ENCODE measurements at regions not wholly inside any gene's neighbourhood (a gene's known extent, or its start where the extent isn't known, plus 50 kb on each side); places are given as distances from the start of the nearest gene placed in this dataset.
"Not testable (repeated sequence)": the region's sequence is repeated elsewhere in the genome, so short reads cannot be mapped to it uniquely, and the experiment has no call there.

DNA sequence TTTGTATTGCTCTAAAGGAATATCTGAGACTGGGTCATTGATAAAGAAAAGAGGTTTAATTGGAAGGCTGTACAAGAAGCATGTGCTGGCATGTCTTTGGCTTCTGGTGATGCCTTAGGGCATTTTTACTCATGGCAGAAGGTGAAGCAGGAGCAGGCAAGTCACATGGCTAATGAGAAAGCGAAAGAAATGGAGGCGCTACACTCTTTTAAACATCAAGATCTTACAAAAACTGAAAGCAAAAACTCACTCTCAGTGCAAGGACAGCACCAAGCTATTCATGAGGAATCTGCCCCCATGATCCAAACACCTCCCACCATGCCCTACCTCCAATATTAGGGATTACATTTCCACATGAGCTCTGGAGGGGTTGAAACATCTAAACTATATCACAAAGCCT is 1458.8 kb upstream of the ACO1 start:
- H3K9me3 Mint-ChIP-seq: no peaks in the 10 kb centered on the region
- H3K4me1 Mint-ChIP-seq: no peaks in the 10 kb centered on the region
- no peak overlapping the region for H3K27ac Mint-ChIP-seq
- CTCF ChIA-PET: no interaction called here
- H3K27me3 Mint-ChIP-seq: no peaks in the 10 kb centered on the region
- no peaks in the 10 kb centered on the region for H3K36me3 Mint-ChIP-seq
- no peak for DNase-seq
- no peak overlapping the region for H3K4me3 Mint-ChIP-seq

DNA sequence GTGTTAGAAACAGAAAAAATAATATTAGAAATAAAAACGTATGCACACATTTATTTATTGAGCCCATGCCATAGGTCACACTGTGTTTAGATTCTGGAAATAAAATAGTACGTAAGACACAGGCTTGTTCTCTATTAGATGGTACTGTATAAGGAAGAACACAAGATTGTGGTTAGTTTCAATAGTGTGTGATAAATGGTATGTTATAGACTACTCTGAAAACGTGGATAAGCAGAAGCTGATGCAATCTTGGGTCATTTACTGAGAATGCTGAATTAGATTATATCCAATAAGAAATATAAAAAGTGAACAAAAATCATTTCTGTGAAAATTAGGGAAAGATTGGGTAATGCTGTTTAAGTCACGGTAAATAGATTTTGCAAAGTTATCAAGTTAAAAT is 1456.4 kb upstream of the ACO1 start:
- DNase-seq: no peak
- no peak overlapping the region for H3K27ac Mint-ChIP-seq

GRCh38 chr9:30932226-30932625 is 1452.2 kb upstream of the ACO1 start:
- Mint-ChIP-seq H3K27ac (no peak overlapping the region), H3K4me3 (no peak overlapping the region), H3K27me3 (no peaks in the 10 kb centered on the region), H3K36me3 (no peaks in the 10 kb centered on the region), H3K9me3 (no peaks in the 10 kb centered on the region), H3K4me1 (no peaks in the 10 kb centered on the region)
- DNase-seq: no peak
- CTCF ChIA-PET: no interaction called here

More for the DNA sequence above, 1456.4 kb upstream of the ACO1 start:
- Mint-ChIP-seq H3K4me1 (no peaks in the 10 kb centered on the region), H3K9me3 (no peaks in the 10 kb centered on the region), H3K4me3 (no peak overlapping the region), H3K27me3 (no peaks in the 10 kb centered on the region), H3K36me3 (no peaks in the 10 kb centered on the region)
- CTCF ChIA-PET: no interaction called here

DNA sequence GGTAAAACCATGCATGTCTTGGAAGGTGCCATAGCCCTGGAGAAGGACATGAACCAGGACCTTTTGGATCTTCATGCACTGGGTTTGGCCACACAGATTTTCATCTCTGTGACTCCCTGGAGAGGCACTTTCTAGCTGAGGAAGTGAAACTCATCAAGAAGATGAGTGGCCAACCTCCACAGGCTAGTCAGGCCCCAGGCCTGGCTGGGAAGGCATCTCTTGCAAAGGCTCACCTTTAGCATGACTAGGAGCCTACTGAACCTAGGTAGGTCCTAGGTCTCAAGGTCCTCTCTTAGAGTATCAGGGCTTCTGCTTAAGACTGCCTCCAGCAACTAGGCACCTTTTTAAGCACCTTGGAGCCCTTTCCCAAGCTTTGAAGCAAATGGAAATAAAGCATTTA is 1448.7 kb upstream of the ACO1 start:
- no peak overlapping the region for H3K4me3 Mint-ChIP-seq
- H3K9me3 Mint-ChIP-seq: no peaks in the 10 kb centered on the region
- CTCF ChIA-PET: no interaction called here
- H3K27me3 Mint-ChIP-seq: no peaks in the 10 kb centered on the region
- H3K27ac Mint-ChIP-seq: no peak overlapping the region
- H3K4me1 Mint-ChIP-seq: no peaks in the 10 kb centered on the region
- no peak for DNase-seq
- H3K36me3 Mint-ChIP-seq: no peaks in the 10 kb centered on the region

- Mint-ChIP-seq H3K9me3 (no peaks in the 10 kb centered on the region), H3K36me3 (no peaks in the 10 kb centered on the region), H3K4me1 (no peaks in the 10 kb centered on the region), H3K27ac (no peak overlapping the region), H3K4me3 (no peak overlapping the region), H3K27me3 (no peaks in the 10 kb centered on the region)
- DNase-seq: no peak
- CTCF ChIA-PET: no interaction called here
These were observed 1447.3 kb upstream of the ACO1 start for GRCh38 chr9:30937106-30937505.

- DNase-seq, CTCF ChIA-PET, H3K27me3 Mint-ChIP-seq, H3K27ac Mint-ChIP-seq, H3K4me3 Mint-ChIP-seq, H3K4me1 Mint-ChIP-seq, H3K9me3 Mint-ChIP-seq, H3K36me3 Mint-ChIP-seq: not testable (repeated sequence)
These were observed 1441.6 kb upstream of the ACO1 start for GRCh38 chr9:30942852-30943251.

- CTCF ChIA-PET: no interaction called here
These were observed 1440.8 kb upstream of the ACO1 start for GRCh38 chr9:30943446-30944224.

GRCh38 chr9:30944225-30944569 is 1440.2 kb upstream of the ACO1 start:
- Mint-ChIP-seq H3K4me3 (no peak overlapping the region), H3K36me3 (no peaks in the 10 kb centered on the region), H3K9me3 (peaks cover 3% of the 10 kb centered on the region), H3K27me3 (no peaks in the 10 kb centered on the region), H3K27ac (no peak overlapping the region), H3K4me1 (no peaks in the 10 kb centered on the region)
- no peak for DNase-seq
- CTCF ChIA-PET: no interaction called here

More at GRCh38 chr9:30943446-30944224, 1440.8 kb upstream of the ACO1 start:
- no peak for DNase-seq
- H3K27me3 Mint-ChIP-seq: no peaks in the 10 kb centered on the region
- H3K9me3 Mint-ChIP-seq: peaks cover 3% of the 10 kb centered on the region
- no peaks in the 10 kb centered on the region for H3K4me1 Mint-ChIP-seq
- H3K4me3 Mint-ChIP-seq: no peak overlapping the region
- H3K36me3 Mint-ChIP-seq: no peaks in the 10 kb centered on the region
- H3K27ac Mint-ChIP-seq: no peak overlapping the region

GRCh38 chr9:30944741-30945280 is 1439.6 kb upstream of the ACO1 start:
- Mint-ChIP-seq H3K9me3 (peaks cover 3% of the 10 kb centered on the region), H3K27me3 (no peaks in the 10 kb centered on the region), H3K4me1 (no peaks in the 10 kb centered on the region), H3K4me3 (no peak overlapping the region), H3K36me3 (no peaks in the 10 kb centered on the region), H3K27ac (no peak overlapping the region)
- no peak for DNase-seq
- CTCF ChIA-PET: no interaction called here

DNA sequence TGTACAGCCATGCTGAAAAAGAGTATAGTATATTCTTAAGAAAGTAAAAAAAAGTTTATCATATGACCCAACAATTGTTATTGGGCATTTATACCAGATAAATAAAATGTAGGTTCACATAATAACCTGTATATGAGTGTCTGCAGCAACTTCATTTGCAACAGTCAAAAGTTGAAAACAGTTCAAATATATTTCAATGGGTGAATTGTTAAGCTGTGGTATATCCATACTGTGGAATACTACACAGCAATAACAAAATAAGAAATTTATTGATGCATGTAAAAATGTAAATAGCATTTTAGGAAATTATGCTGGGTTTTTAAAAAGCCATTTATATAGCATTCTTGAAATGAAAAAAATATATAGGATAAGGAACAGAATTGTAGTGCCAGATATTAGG is 1420.1 kb upstream of the ACO1 start:
- CTCF ChIA-PET: no interaction called here
- no peaks in the 10 kb centered on the region for H3K9me3 Mint-ChIP-seq

GRCh38 chr9:30967476-30967875 is 1417.0 kb upstream of the ACO1 start:
- no peaks in the 10 kb centered on the region for H3K4me1 Mint-ChIP-seq
- H3K36me3 Mint-ChIP-seq: no peaks in the 10 kb centered on the region
- no peaks in the 10 kb centered on the region for H3K27me3 Mint-ChIP-seq
- no peak overlapping the region for H3K4me3 Mint-ChIP-seq
- no peaks in the 10 kb centered on the region for H3K9me3 Mint-ChIP-seq
- H3K27ac Mint-ChIP-seq: no peak overlapping the region
- no peak for DNase-seq
- CTCF ChIA-PET: no interaction called here

More for the DNA sequence above, 1420.1 kb upstream of the ACO1 start:
- no peaks in the 10 kb centered on the region for H3K36me3 Mint-ChIP-seq
- no peak overlapping the region for H3K27ac Mint-ChIP-seq
- no peaks in the 10 kb centered on the region for H3K4me1 Mint-ChIP-seq
- DNase-seq: no peak
- no peaks in the 10 kb centered on the region for H3K27me3 Mint-ChIP-seq
- no peak overlapping the region for H3K4me3 Mint-ChIP-seq

- H3K4me1 Mint-ChIP-seq: no peaks in the 10 kb centered on the region
- no peak overlapping the region for H3K27ac Mint-ChIP-seq
- CTCF ChIA-PET: interaction anchor here (1.2 kb wide), 1 partner anchor 1099 kb away, joined by 3 read pairs; no protein-coding TSS in a partner anchor
- H3K4me3 Mint-ChIP-seq: no peak overlapping the region
- H3K36me3 Mint-ChIP-seq: no peaks in the 10 kb centered on the region
- no peaks in the 10 kb centered on the region for H3K9me3 Mint-ChIP-seq
- DNase-seq: no peak
- no peaks in the 10 kb centered on the region for H3K27me3 Mint-ChIP-seq
These were observed 1414.3 kb upstream of the ACO1 start for GRCh38 chr9:30970186-30970585.

DNA sequence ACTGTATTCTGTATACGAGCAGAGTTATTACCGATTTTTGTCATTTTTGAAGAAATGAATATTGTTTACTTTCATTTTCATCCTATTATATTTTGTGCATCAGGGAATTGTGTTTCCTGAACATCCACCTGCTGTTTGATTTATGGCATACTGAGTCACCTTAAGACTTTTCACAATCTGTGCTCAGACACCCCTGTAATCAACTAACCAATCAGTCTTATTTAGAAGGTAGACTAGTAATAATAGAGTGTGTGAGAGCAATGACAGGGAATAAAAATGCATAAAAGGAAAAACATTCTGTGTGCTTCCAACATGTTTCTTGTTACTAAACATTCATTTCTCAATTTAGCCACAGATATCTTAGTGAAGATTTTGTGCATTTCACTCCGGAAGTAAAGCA is 1413.6 kb upstream of the ACO1 start:
- Mint-ChIP-seq H3K4me3 (no peak overlapping the region), H3K27me3 (no peaks in the 10 kb centered on the region), H3K36me3 (no peaks in the 10 kb centered on the region), H3K9me3 (no peaks in the 10 kb centered on the region), H3K4me1 (no peaks in the 10 kb centered on the region), H3K27ac (no peak overlapping the region)
- DNase-seq: no peak
- CTCF ChIA-PET: no interaction called here

DNA sequence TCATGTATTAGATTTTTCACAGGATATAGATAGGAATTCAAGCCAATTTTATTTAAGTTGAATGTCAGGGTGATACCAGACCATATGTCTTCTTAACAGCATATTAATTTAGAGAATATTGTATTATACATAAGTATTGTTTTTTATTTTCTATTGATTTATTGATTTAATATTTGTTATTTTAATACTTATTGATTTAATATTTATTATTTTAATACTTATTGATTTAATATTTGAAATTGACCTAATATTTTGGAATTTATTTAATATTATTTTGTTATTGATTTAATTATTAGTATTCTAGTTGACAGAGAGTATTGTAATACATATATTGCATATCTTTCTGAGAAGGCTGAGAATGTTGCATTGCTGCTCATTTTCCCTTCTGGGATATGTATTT is 1411.8 kb upstream of the ACO1 start:
- no peak overlapping the region for H3K4me3 Mint-ChIP-seq
- H3K4me1 Mint-ChIP-seq: no peaks in the 10 kb centered on the region
- CTCF ChIA-PET: no interaction called here
- no peaks in the 10 kb centered on the region for H3K36me3 Mint-ChIP-seq
- no peak for DNase-seq
- H3K27me3 Mint-ChIP-seq: no peaks in the 10 kb centered on the region
- no peak overlapping the region for H3K27ac Mint-ChIP-seq
- H3K9me3 Mint-ChIP-seq: no peaks in the 10 kb centered on the region

- Mint-ChIP-seq H3K4me3 (no peak overlapping the region), H3K27me3 (no peaks in the 10 kb centered on the region), H3K4me1 (no peaks in the 10 kb centered on the region), H3K27ac (no peak overlapping the region), H3K36me3 (no peaks in the 10 kb centered on the region), H3K9me3 (peaks cover 4% of the 10 kb centered on the region)
- DNase-seq: no peak
- CTCF ChIA-PET: no interaction called here
These were observed 1406.5 kb upstream of the ACO1 start for GRCh38 chr9:30977965-30978364.

Data from activated naive CD4-positive, alpha-beta T cell treated with anti-CD3 and anti-CD28 coated beads, Interleukin-2, amount 10 ng/mL, durations not matched to agents 7 days and 5 days (primary cell).